CD4-positive, alpha-beta T cell (primary cell): ENCODE measurements at regions not wholly inside any gene's neighbourhood (a gene's known extent, or its start where the extent isn't known, plus 50 kb on each side); places are given as distances from the start of the nearest gene placed in this dataset.

Source experiments
- ATAC-seq: fragments of 200-7000 bp; cut with Tn5 transposase; one replicate; pipeline ENCODE4 v1.10.0; 2022; ENCODE audit warnings: mild to moderate bottlenecking; ENCODE audit not compliant: poor library complexity
- CTCF ChIA-PET: fragments of 350-600 bp; sonication (Branson Sonifier 250); formaldehyde crosslinking; loops from one replicate; lab custom pipeline; 2021; ENCODE audit warnings: antibody characterized with exemption, inconsistent platforms; lab: Charles Lee
- POLR2A ChIA-PET: fragments of 350-600 bp; sonication (Branson Sonifier 250); formaldehyde crosslinking; loops from one replicate; lab custom pipeline; 2021; ENCODE audit warnings: antibody characterized with exemption, inconsistent platforms; lab: Charles Lee
- DNase-seq, 14 experiments: peaks; one replicate each; pipeline ENCODE4 v3.0.0-alpha.2; 2013 to 2020; ENCODE audit warnings: mixed read lengths in 2 of 14
- H3K27ac ChIP-seq, 2 donors: one replicate each; pipeline versions ENCODE4 v1.5.1 to v1.7.0; 2013; ENCODE audit warnings: low read length in 2 of 2, low read depth in 1 of 2, mild to moderate bottlenecking in 1 of 2
- H3K27me3 ChIP-seq, 2 experiments: 1 replicate in 1 of 2; 2 replicates in 1 of 2; pipeline versions ENCODE4 v1.6.1 to v1.7.0; 2013; ENCODE audit warnings: low read length in 2 of 2, control low read depth in 1 of 2, mild to moderate bottlenecking in 1 of 2, moderate library complexity in 1 of 2; ENCODE audit not compliant: insufficient read depth in 2 of 2, control insufficient read depth in 1 of 2
- H3K36me3 ChIP-seq: one replicate; pipeline ENCODE4 v1.6.1; 2013; ENCODE audit warnings: low read length, control low read depth; ENCODE audit not compliant: insufficient read depth
- H3K4me1 ChIP-seq: one replicate; pipeline ENCODE4 v1.6.1; 2013; ENCODE audit warnings: low read length, control low read depth; ENCODE audit not compliant: insufficient read depth
- H3K4me3 ChIP-seq: one replicate; pipeline ENCODE4 v1.5.1; 2013; ENCODE audit warnings: mild to moderate bottlenecking, low read length, moderate library complexity
- H3K9me3 ChIP-seq, 2 experiments: 1 replicate in 1 of 2; 2 replicates in 1 of 2; pipeline versions ENCODE4 v1.6.1 to v1.7.0; 2013; ENCODE audit warnings: low read length in 2 of 2, mild to moderate bottlenecking in 2 of 2, control low read depth in 1 of 2, moderate library complexity in 1 of 2; ENCODE audit not compliant: control insufficient read depth in 1 of 2, insufficient read depth in 1 of 2
- H3K27ac Mint-ChIP-seq: one replicate; pipeline ENCODE4 v1.8.0; 2020; ENCODE audit warnings: mixed read lengths
- H3K27me3 Mint-ChIP-seq: one replicate; pipeline ENCODE4 v1.8.0; 2021; ENCODE audit warnings: mixed read lengths
- H3K36me3 Mint-ChIP-seq: one replicate; pipeline ENCODE4 v1.8.0; 2021; ENCODE audit warnings: low read depth, mixed read lengths
- H3K4me1 Mint-ChIP-seq: one replicate; pipeline ENCODE4 v1.8.0; 2021; ENCODE audit warnings: low read depth, mixed read lengths
- H3K4me3 Mint-ChIP-seq: one replicate; pipeline ENCODE4 v1.8.0; 2020; ENCODE audit warnings: mild to moderate bottlenecking, mixed read lengths
- H3K9me3 Mint-ChIP-seq: one replicate; pipeline ENCODE4 v1.8.0; 2020; ENCODE audit warnings: mixed read lengths
- intact Hi-C, 2 experiments: fragments of 100-400 bp; cut with DNase I in 1 of 2; cut with micrococcal nuclease in 1 of 2; formaldehyde crosslinking; loops; one replicate each; pipeline versions ENCODE4 v1.15.1 to v1.9.0; 2023 to 2025; cut with DNase I, micrococcal nuclease
- TF ChIP-seq, protein P1 (sequence below): fragments of 200-600 bp; IDR thresholded peaks from one replicate; pipeline ENCODE4 v1.8.0; 2022; ENCODE audit warnings: antibody characterized with exemption, mild to moderate bottlenecking

DNA sequence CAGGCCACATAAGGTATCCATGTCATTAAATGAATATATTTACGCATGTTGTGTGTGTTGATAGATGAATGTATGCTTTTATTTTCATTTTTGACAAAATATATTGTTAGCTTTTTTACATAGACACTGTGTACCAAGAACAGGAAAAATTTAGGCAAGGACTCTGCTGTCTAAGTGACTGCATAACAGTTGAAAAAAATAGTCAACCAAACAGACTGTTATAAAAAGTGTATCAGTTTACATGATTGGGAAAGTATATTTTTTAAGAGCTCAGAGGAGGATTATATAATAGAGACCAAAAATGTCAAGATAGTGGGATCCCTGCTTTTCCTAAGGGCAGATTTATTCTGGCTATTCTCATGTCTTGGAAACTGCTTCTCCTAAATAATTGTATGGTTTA, 858.0 kb downstream of the SLITRK1 start:
- intact Hi-C loops, result no loop called here
- no peaks in the 10 kb centered on the region for H3K36me3 Mint-ChIP-seq
- Histone ChIP-seq H3K27me3 (no peaks in the 10 kb centered on the region), H3K4me1 (no peaks in the 10 kb centered on the region), H3K27ac (no peak overlapping the region), H3K9me3 (peaks cover 0 to 4% of the 10 kb centered on the region in 2 experiments), H3K36me3 (no peaks in the 10 kb centered on the region), H3K4me3 (no peak overlapping the region)
- H3K27ac Mint-ChIP-seq, result no peak overlapping the region
- no peak for DNase-seq
- no peaks in the 10 kb centered on the region for H3K4me1 Mint-ChIP-seq
- ChIA-PET POLR2A (no interaction called here), CTCF (no interaction called here)
- H3K27me3 Mint-ChIP-seq, result no peaks in the 10 kb centered on the region
- no peak for ATAC-seq
- H3K9me3 Mint-ChIP-seq, result peaks cover 18% of the 10 kb centered on the region
- TF ChIP-seq, protein P1, sequence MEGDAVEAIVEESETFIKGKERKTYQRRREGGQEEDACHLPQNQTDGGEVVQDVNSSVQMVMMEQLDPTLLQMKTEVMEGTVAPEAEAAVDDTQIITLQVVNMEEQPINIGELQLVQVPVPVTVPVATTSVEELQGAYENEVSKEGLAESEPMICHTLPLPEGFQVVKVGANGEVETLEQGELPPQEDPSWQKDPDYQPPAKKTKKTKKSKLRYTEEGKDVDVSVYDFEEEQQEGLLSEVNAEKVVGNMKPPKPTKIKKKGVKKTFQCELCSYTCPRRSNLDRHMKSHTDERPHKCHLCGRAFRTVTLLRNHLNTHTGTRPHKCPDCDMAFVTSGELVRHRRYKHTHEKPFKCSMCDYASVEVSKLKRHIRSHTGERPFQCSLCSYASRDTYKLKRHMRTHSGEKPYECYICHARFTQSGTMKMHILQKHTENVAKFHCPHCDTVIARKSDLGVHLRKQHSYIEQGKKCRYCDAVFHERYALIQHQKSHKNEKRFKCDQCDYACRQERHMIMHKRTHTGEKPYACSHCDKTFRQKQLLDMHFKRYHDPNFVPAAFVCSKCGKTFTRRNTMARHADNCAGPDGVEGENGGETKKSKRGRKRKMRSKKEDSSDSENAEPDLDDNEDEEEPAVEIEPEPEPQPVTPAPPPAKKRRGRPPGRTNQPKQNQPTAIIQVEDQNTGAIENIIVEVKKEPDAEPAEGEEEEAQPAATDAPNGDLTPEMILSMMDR, result no peak
- H3K4me3 Mint-ChIP-seq, result no peak overlapping the region

DNA sequence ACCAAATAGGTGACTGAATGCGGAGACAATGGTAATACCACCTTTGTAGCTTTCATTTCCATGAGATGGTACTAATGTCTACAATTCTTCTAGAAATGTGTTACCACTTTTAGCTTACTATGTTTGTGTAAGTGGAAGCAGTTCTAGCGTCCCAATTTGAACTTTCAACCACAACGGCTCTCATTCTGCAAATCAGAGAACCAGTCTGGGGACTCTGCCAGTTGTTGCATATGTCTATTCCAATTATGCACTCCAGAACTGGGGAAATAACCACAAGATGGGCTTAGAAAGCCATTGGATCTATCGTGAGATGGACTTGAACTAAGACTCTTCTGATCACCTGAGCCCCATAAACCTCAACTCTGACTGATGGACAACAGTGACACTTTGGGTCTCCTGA, 862.3 kb downstream of the SLITRK1 start:
- H3K9me3 Mint-ChIP-seq, result peaks cover 22% of the 10 kb centered on the region
- H3K27ac ChIP-seq, result no peak overlapping the region
- no peak overlapping the region for H3K4me3 ChIP-seq
- H3K36me3 Mint-ChIP-seq, result no peaks in the 10 kb centered on the region
- POLR2A ChIA-PET, result no interaction called here
- TF ChIP-seq, protein P1, result no peak
- H3K4me1 Mint-ChIP-seq, result no peaks in the 10 kb centered on the region
- no peaks in the 10 kb centered on the region for H3K27me3 Mint-ChIP-seq
- H3K9me3 ChIP-seq, result peaks cover 2 to 4% of the 10 kb centered on the region in 2 experiments
- CTCF ChIA-PET, result no interaction called here
- H3K4me1 ChIP-seq, result no peaks in the 10 kb centered on the region
- H3K4me3 Mint-ChIP-seq, result no peak overlapping the region
- no peaks in the 10 kb centered on the region for H3K27me3 ChIP-seq
- no peak overlapping the region for H3K27ac Mint-ChIP-seq
- H3K36me3 ChIP-seq, result no peaks in the 10 kb centered on the region
- DNase-seq (no peak), ATAC-seq (no peak)
- intact Hi-C loops, result no loop called here

DNA sequence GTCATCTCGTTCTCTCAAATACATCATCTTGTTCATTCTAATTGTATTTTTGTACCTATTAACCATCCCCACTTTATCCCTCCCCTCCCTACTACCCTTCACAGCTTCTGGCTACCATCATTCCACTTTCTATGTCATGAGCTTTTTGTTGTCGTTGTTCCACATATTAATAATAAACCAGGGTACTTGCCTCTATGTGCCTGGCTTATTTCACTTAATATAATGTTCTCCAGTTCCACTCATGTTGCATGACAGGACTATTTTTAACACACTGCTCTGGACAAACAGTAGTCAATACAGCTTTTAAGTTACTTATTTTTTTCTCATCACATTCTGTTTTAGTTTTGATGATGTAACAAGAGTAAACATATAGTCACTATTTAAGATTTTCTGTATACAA, 872.3 kb downstream of the SLITRK1 start:
- no peak for ATAC-seq
- H3K27me3 Mint-ChIP-seq, result no peaks in the 10 kb centered on the region
- intact Hi-C loops, result no loop called here
- Histone ChIP-seq H3K36me3 (no peaks in the 10 kb centered on the region), H3K4me3 (no peak overlapping the region), H3K4me1 (no peaks in the 10 kb centered on the region), H3K27ac (no peak overlapping the region), H3K9me3 (peaks cover 3 to 4% of the 10 kb centered on the region in 2 experiments), H3K27me3 (no peaks in the 10 kb centered on the region)
- H3K4me3 Mint-ChIP-seq, result no peak overlapping the region
- no peak for DNase-seq
- CTCF ChIA-PET, result no interaction called here
- no peaks in the 10 kb centered on the region for H3K4me1 Mint-ChIP-seq
- TF ChIP-seq, protein P1, result no peak
- no peak overlapping the region for H3K27ac Mint-ChIP-seq
- POLR2A ChIA-PET, result no interaction called here
- H3K36me3 Mint-ChIP-seq, result no peaks in the 10 kb centered on the region
- H3K9me3 Mint-ChIP-seq, result peaks cover 10% of the 10 kb centered on the region
